Right lobe of liver (tissue), 4 donors: ENCODE measurements at regions not wholly inside any gene's neighbourhood (a gene's known extent, or its start where the extent isn't known, plus 50 kb on each side); places are given as distances from the start of the nearest gene placed in this dataset.

ENCODE experiments used
- CTCF ChIP-seq, 4 donors: fragments of 200-600 bp in 3 of 4; fragments of 450-650 bp in 1 of 4; IDR thresholded peaks; one replicate each; pipeline versions ENCODE4 v1.5.1 to v1.8.0; 2016 to 2022; ENCODE audit warnings: antibody characterized with exemption in 4 of 4, mild to moderate bottlenecking in 2 of 4
- POLR2A ChIP-seq: fragments of 450-650 bp; IDR thresholded peaks from one replicate; pipeline ENCODE4 v1.6.1; 2017; ENCODE audit warnings: antibody characterized with exemption, mild to moderate bottlenecking
- donor health status: DM: no; HTN: no; CAD: no.
- donor health status: DM: no; HTN: no; CAD: no.
- donor health status: DM: no; HTN: yes; CAD: no.

- no peak for TF ChIP-seq CTCF (IDR thresholded peaks at IDR 0.05)
- TF ChIP-seq POLR2A: no peak
These were observed 72.0 kb upstream of the SHISAL1 start for GRCh38 chr22:44384563-44385295.
